GM10266 (cell line): ENCODE measurements at regions not wholly inside any gene's neighbourhood (a gene's known extent, or its start where the extent isn't known, plus 50 kb on each side); places are given as distances from the start of the nearest gene placed in this dataset.

Experiments
- DNase-seq: peaks from one replicate; pipeline ENCODE4 v3.0.0; 2012; ENCODE audit errors: extremely low spot score
- CTCF ChIP-seq: IDR thresholded peaks from 2 replicates; pipeline ENCODE4 v1.5.1; 2012; ENCODE audit warnings: mild to moderate bottlenecking, low read depth; ENCODE audit not compliant: control insufficient read depth, insufficient read depth; ENCODE audit errors: missing control alignments

GRCh38 chr1:22204989-22205913, 62.4 kb upstream of the WNT4 start:
- TF ChIP-seq CTCF, result no peak
- no peak for DNase-seq

GRCh38 chr1:22206551-22207125, 63.7 kb upstream of the WNT4 start:
- no peak for TF ChIP-seq CTCF
- DNase-seq, result no peak

- no peak for TF ChIP-seq CTCF
- no peak for DNase-seq
Observed at GRCh38 chr1:22207511-22208267, 64.8 kb upstream of the WNT4 start.

- no peak for TF ChIP-seq CTCF
- no peak for DNase-seq
Observed at GRCh38 chr1:22208268-22208972, 65.5 kb upstream of the WNT4 start.

- TF ChIP-seq CTCF, result no peak
- no peak for DNase-seq
Observed at GRCh38 chr1:22208973-22209378, 66.1 kb upstream of the WNT4 start.

- TF ChIP-seq CTCF, result no peak
- DNase-seq, result no peak
Observed at GRCh38 chr1:22210176-22210575, 67.3 kb upstream of the WNT4 start.
